GM23338 (cell line): ENCODE measurements at regions not wholly inside any gene's neighbourhood (a gene's known extent, or its start where the extent isn't known, plus 50 kb on each side); places are given as distances from the start of the nearest gene placed in this dataset.

Experiments used
- CREB1 ChIP-seq: fragments of 250-450 bp; sonication (Bioruptor Pico); IDR thresholded peaks from 2 replicates; pipeline ENCODE4 v1.5.0; 2020; ENCODE audit warnings: low read depth, mild to moderate bottlenecking, moderate library complexity
- ETS1 ChIP-seq: IDR thresholded peaks from 2 replicates; pipeline ENCODE4 v1.6.1; 2016; ENCODE audit warnings: antibody characterized with exemption
- EZH2 ChIP-seq: fragments of 200-600 bp; sonication (generic); IDR thresholded peaks from one replicate; pipeline ENCODE4 v1.8.0; 2017; ENCODE audit warnings: antibody characterized with exemption, mild to moderate bottlenecking, low read depth; ENCODE audit not compliant: unreplicated experiment
- EZH2phosphoT487 ChIP-seq: fragments of 200-600 bp; sonication (generic); IDR thresholded peaks from one replicate; pipeline ENCODE4 v1.8.1; 2018; ENCODE audit warnings: antibody characterized with exemption; ENCODE audit not compliant: unreplicated experiment
- NANOG ChIP-seq: IDR thresholded peaks from 2 replicates; pipeline ENCODE4 v1.6.1; 2016; ENCODE audit warnings: antibody characterized with exemption, borderline replicate concordance
- POLR2AphosphoS5 ChIP-seq: IDR thresholded peaks from 2 replicates; pipeline ENCODE4 v1.6.1; 2016; ENCODE audit warnings: antibody characterized with exemption, low read depth
- REST ChIP-seq: IDR thresholded peaks from one replicate; pipeline ENCODE4 v1.6.1; 2018; ENCODE audit warnings: antibody characterized with exemption; ENCODE audit not compliant: unreplicated experiment
- STAT1 ChIP-seq: IDR thresholded peaks from one replicate; pipeline ENCODE4 v1.6.1; 2016; ENCODE audit warnings: antibody characterized with exemption; ENCODE audit not compliant: unreplicated experiment
- ZNF114 ChIP-seq: fragments of 250-450 bp; sonication (Bioruptor Pico); IDR thresholded peaks from 2 replicates; pipeline ENCODE4 v1.5.0; 2020; ENCODE audit warnings: mild to moderate bottlenecking, moderate library complexity
- ZNF331 ChIP-seq: fragments of 250-450 bp; sonication (Bioruptor Pico); IDR thresholded peaks from 2 replicates; pipeline ENCODE4 v1.5.0; 2020; ENCODE audit warnings: low read depth, mild to moderate bottlenecking, moderate library complexity
- ZNF462 ChIP-seq: fragments of 250-450 bp; sonication (Bioruptor Pico); IDR thresholded peaks from 2 replicates; pipeline ENCODE4 v1.5.0; 2020; ENCODE audit warnings: mild to moderate bottlenecking, moderate library complexity

GRCh38 chr6:43970068-43970912 is 157.0 kb downstream of the MRPL14 start (continued):
- TF ChIP-seq ZNF462 (CRISPR knock-in tag) (no peak), CREB1 (no peak), POLR2AphosphoS5 (no peak), STAT1 (no peak), ZNF114 (CRISPR knock-in tag) (no peak), EZH2 (no peak), ETS1 (no peak), NANOG (no peak), REST (no peak), EZH2phosphoT487 (no peak), ZNF331 (CRISPR knock-in tag) (no peak)
